ENCODE measurements at regions not wholly inside any gene's neighbourhood (a gene's known extent, or its start where the extent isn't known, plus 50 kb on each side); places are given as distances from the start of the nearest gene placed in this dataset.

GRCh38 chr1:93808871-93809270 is 70.1 kb downstream of the DNTTIP2 start:
- TF ChIP-seq, protein P1, sequence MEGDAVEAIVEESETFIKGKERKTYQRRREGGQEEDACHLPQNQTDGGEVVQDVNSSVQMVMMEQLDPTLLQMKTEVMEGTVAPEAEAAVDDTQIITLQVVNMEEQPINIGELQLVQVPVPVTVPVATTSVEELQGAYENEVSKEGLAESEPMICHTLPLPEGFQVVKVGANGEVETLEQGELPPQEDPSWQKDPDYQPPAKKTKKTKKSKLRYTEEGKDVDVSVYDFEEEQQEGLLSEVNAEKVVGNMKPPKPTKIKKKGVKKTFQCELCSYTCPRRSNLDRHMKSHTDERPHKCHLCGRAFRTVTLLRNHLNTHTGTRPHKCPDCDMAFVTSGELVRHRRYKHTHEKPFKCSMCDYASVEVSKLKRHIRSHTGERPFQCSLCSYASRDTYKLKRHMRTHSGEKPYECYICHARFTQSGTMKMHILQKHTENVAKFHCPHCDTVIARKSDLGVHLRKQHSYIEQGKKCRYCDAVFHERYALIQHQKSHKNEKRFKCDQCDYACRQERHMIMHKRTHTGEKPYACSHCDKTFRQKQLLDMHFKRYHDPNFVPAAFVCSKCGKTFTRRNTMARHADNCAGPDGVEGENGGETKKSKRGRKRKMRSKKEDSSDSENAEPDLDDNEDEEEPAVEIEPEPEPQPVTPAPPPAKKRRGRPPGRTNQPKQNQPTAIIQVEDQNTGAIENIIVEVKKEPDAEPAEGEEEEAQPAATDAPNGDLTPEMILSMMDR (IDR thresholded peaks at IDR 0.05; ENCODE audit: poor library complexity) = no peak
- TF ChIP-seq EZH2 (IDR thresholded peaks at IDR 0.05; ENCODE audit: borderline replicate concordance) = no peak

Data from hepatocyte (in vitro differentiated cells).